HEK293T (cell line): ENCODE measurements at regions not wholly inside any gene's neighbourhood (a gene's known extent, or its start where the extent isn't known, plus 50 kb on each side); places are given as distances from the start of the nearest gene placed in this dataset.

ENCODE experiments used
- ARNT ChIP-seq: fragments of 450-650 bp; IDR thresholded peaks from 2 replicates; pipeline ENCODE4 v1.6.1; 2017; ENCODE audit warnings: mild to moderate bottlenecking
- BHLHE40 ChIP-seq: fragments of 450-650 bp; IDR thresholded peaks from 2 replicates; pipeline ENCODE4 v1.6.1; 2016; ENCODE audit warnings: mild to moderate bottlenecking, moderate library complexity, borderline replicate concordance
- ELF4 ChIP-seq: fragments of 450-650 bp; IDR thresholded peaks from 2 replicates; pipeline ENCODE4 v1.6.1; 2017; ENCODE audit warnings: antibody characterized with exemption
- FOXM1 ChIP-seq: fragments of 450-650 bp; IDR thresholded peaks from 2 replicates; pipeline ENCODE4 v1.6.1; 2017; ENCODE audit warnings: mild to moderate bottlenecking, borderline replicate concordance
- LEF1 ChIP-seq: fragments of 450-650 bp; IDR thresholded peaks from 2 replicates; pipeline ENCODE4 v1.6.1; 2017; ENCODE audit warnings: mild to moderate bottlenecking, borderline replicate concordance
- PKNOX1 ChIP-seq: fragments of 450-650 bp; IDR thresholded peaks from 2 replicates; pipeline ENCODE4 v1.6.1; 2016
- SP1 ChIP-seq: fragments of 450-650 bp; IDR thresholded peaks from 2 replicates; pipeline ENCODE4 v1.6.1; 2017
- TARDBP ChIP-seq: fragments of 450-650 bp; IDR thresholded peaks from 2 replicates; pipeline ENCODE4 v1.6.1; 2016
- ZNF384 ChIP-seq: fragments of 450-650 bp; IDR thresholded peaks from 2 replicates; pipeline ENCODE4 v1.6.1; 2016

- TF ChIP-seq ARNT (no peak), FOXM1 (no peak), TARDBP (no peak), ZNF384 (no peak), SP1 (no peak), PKNOX1 (no peak), BHLHE40 (no peak), ELF4 (no peak), LEF1 (no peak)
Observed at GRCh38 chr18:10201659-10202058, 252.8 kb upstream of the APCDD1 start.
